NCI-H774 (cell line): ENCODE measurements at regions not wholly inside any gene's neighbourhood (a gene's known extent, or its start where the extent isn't known, plus 50 kb on each side); places are given as distances from the start of the nearest gene placed in this dataset.
A peak's percentile ranks its signal among the peaks of the same experiment; 100 is the strongest.

Source experiments
- DNase-seq: peaks from one replicate; lab custom pipeline; 2025; lab: John Stamatoyannopoulos, UW

GRCh38 chr2:180660881-180661685 lies 319.3 kb upstream of the UBE2E3 start:
- DNase-seq, result no peak

- no peak for DNase-seq
Observed at GRCh38 chr2:180660207-180660606, 320.2 kb upstream of the UBE2E3 start.

GRCh38 chr2:180657054-180657453 lies 323.4 kb upstream of the UBE2E3 start:
- DNase-seq, result no peak

GRCh38 chr2:180656455-180656847 lies 324.0 kb upstream of the UBE2E3 start:
- DNase-seq, result no peak

- no peak for DNase-seq
Observed at GRCh38 chr2:180655842-180656454, 324.5 kb upstream of the UBE2E3 start.

GRCh38 chr2:180655393-180655792 lies 325.0 kb upstream of the UBE2E3 start:
- no peak for DNase-seq

- DNase-seq, result no peak
Observed at GRCh38 chr2:180653481-180653880, 326.9 kb upstream of the UBE2E3 start.

GRCh38 chr2:180652794-180653193 lies 327.6 kb upstream of the UBE2E3 start:
- DNase-seq, result no peak

GRCh38 chr2:180651596-180651995 lies 328.8 kb upstream of the UBE2E3 start:
- DNase-seq, result no peak

GRCh38 chr2:180647621-180648020 lies 332.8 kb upstream of the UBE2E3 start:
- DNase-seq, result no peak

GRCh38 chr2:180647221-180647620 lies 333.2 kb upstream of the UBE2E3 start:
- no peak for DNase-seq

- DNase-seq, result no peak
Observed at GRCh38 chr2:180646756-180647155, 333.6 kb upstream of the UBE2E3 start.

- no peak for DNase-seq
Observed at GRCh38 chr2:180644709-180645108, 335.7 kb upstream of the UBE2E3 start.

GRCh38 chr2:180630756-180631155 lies 349.6 kb upstream of the UBE2E3 start:
- DNase-seq, result no peak

- DNase-seq, result no peak
Observed at GRCh38 chr2:180625006-180625844, 355.2 kb upstream of the UBE2E3 start.

- DNase-seq, result no peak
Observed at GRCh38 chr2:180621941-180622918, 358.2 kb upstream of the UBE2E3 start.

GRCh38 chr2:180621366-180621765 lies 359.0 kb upstream of the UBE2E3 start:
- no peak for DNase-seq

GRCh38 chr2:180618570-180618969 lies 361.8 kb upstream of the UBE2E3 start:
- DNase-seq, result no peak

- DNase-seq, result no peak
Observed at GRCh38 chr2:180614776-180615175, 365.6 kb upstream of the UBE2E3 start.

GRCh38 chr2:180609626-180610340 lies 370.6 kb upstream of the UBE2E3 start:
- peak; percentile 13 for DNase-seq

GRCh38 chr2:180607514-180608049 lies 372.8 kb upstream of the UBE2E3 start:
- peak; percentile 84 for DNase-seq
